ENCODE measurements at regions not wholly inside any gene's neighbourhood (a gene's known extent, or its start where the extent isn't known, plus 50 kb on each side); places are given as distances from the start of the nearest gene placed in this dataset.

- no peak for TF ChIP-seq EP300 (IDR thresholded peaks at IDR 0.05)
- TF ChIP-seq CTCF (IDR thresholded peaks at IDR 0.05) = no peak
Observed at GRCh38 chr9:102000956-102001355, 262.5 kb upstream of the GRIN3A start.

All from upper lobe of left lung (tissue), 4 donors.